ENCODE measurements at regions not wholly inside any gene's neighbourhood (a gene's known extent, or its start where the extent isn't known, plus 50 kb on each side); places are given as distances from the start of the nearest gene placed in this dataset.

DNA sequence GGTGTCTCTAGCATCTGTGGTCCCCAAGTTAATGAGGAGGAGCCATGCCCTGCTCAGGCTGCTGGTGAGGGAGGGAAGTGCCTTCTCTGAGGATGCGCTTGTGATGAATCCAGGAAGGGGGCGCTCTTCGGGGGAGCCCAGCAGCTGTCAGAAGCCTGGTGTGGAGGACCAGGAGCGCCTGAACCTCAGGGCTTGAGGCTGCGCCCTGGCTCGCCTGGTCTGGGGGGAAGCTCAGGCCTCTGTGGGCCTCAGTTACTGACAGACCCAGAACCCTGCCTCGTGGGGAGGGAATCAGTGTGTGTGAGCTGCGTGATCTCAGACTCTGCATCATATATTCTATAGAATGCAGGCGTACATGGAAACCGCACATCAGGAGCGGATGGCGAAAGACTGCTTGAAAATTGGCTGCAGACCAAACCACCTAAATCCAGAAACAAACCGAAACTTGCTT is 126.1 kb downstream of the SEC14L1 start:
- Histone ChIP-seq H3K4me1 (ENCODE audit: control extremely low read depth in 1 of 4, control insufficient read depth in 4 of 4, insufficient read depth in 4 of 4, low read length in 3 of 4) (peaks cover 0 to 4% (median 0%) of the 10 kb centered on the region in 4 experiments), H3K4me3 (ENCODE audit: control insufficient read depth in 1 of 7, extremely low read depth in 1 of 7, insufficient read depth in 4 of 7, low read depth in 2 of 7, low read length in 6 of 7) (no peak overlapping the region), H3K36me3 (ENCODE audit: control insufficient read depth in 4 of 4, insufficient read depth in 4 of 4, low read length in 3 of 4) (no peaks in the 10 kb centered on the region), H3K27me3 (replicated peaks in 2 of 5; ENCODE audit: control insufficient read depth in 4 of 5, insufficient read depth in 5 of 5, low read length in 4 of 5) (no peaks in the 10 kb centered on the region), H3K9me3 (ENCODE audit: control extremely low read depth in 1 of 5, control insufficient read depth in 4 of 5, insufficient read depth in 2 of 5, low read depth in 1 of 5, low read length in 4 of 5) (no peaks in the 10 kb centered on the region), H3K27ac (ENCODE audit: insufficient read depth in 1 of 2, low read depth in 1 of 2, low read length in 2 of 2, poor library complexity in 1 of 2, severe bottlenecking in 2 of 2) (no peak overlapping the region)
- WGBS (ENCODE audit: insufficient coverage): 58% methylated on average over 2 of the region's 13 CpGs
- DNase-seq: peak; percentile 51 to 82 (median 74)
- CTCF ChIA-PET: interaction anchor here (0.6 to 1.5 kb wide), 3 partner anchors 9 to 13 kb away, joined by 3 read pairs; no protein-coding TSS in a partner anchor
- POLR2A ChIA-PET: no interaction called here

DNA sequence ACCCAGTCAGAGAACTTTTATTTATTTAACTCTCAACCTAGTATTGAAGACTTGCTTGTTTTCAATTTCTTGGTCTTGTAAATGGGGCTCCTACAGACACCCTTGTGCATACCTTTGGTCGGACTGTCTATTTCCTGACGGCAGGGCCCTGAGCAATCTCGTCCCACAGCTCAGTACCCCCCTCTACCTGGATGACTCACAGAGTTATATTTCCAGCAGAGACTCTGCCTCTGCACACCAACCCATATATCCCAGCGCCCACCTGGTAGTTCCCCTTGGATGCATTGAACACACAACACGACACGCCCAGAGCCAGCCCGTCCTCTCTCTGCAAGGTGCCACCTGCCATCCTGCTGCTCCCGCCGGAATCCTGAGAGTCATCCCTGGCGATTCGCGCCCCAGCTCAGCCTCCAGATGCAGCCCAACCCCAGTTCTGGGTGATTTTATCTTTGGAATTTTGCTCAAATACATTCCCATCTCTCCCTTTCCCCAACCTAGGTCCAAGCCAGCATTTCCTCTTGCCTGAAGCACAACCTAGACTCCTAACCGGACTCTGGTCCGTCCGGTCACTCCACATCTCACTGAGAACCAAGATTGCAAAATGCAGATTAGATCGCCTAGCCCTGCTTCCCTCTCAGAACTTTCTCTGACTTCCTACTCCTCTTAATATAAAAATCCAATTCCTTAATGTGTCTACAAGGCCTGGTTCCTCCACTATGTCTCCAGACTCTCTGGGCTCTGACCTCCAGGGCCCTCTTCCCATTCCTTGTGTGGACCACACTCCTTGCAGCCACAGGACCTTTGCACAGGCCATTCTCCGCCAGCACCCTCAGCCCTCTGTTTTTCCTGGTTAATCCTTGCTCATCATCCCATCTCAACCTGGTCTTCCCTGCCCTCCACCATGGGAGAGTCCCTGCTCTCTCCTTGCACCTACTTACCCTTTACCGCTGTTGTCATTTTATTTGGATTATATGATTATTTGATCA is 129.2 kb downstream of the SEC14L1 start:
- no peaks in the 10 kb centered on the region for H3K9me3 ChIP-seq (ENCODE audit: control extremely low read depth in 1 of 5, control insufficient read depth in 4 of 5, insufficient read depth in 2 of 5, low read depth in 1 of 5, low read length in 4 of 5)
- no peak overlapping the region for H3K4me3 ChIP-seq (ENCODE audit: control insufficient read depth in 1 of 7, extremely low read depth in 1 of 7, insufficient read depth in 4 of 7, low read depth in 2 of 7, low read length in 6 of 7)
- over 99% methylated on average over 17 of the region's 18 CpGs for WGBS (ENCODE audit: insufficient coverage)
- no peaks in the 10 kb centered on the region for H3K36me3 ChIP-seq (ENCODE audit: control insufficient read depth in 4 of 4, insufficient read depth in 4 of 4, low read length in 3 of 4)
- H3K27ac ChIP-seq (ENCODE audit: insufficient read depth in 1 of 2, low read depth in 1 of 2, low read length in 2 of 2, poor library complexity in 1 of 2, severe bottlenecking in 2 of 2): no peak overlapping the region
- DNase-seq: no peak
- CTCF ChIA-PET: no interaction called here
- H3K27me3 ChIP-seq (replicated peaks in 2 of 5; ENCODE audit: control insufficient read depth in 4 of 5, insufficient read depth in 5 of 5, low read length in 4 of 5): no peaks in the 10 kb centered on the region
- POLR2A ChIA-PET: no interaction called here
- H3K4me1 ChIP-seq (ENCODE audit: control extremely low read depth in 1 of 4, control insufficient read depth in 4 of 4, insufficient read depth in 4 of 4, low read length in 3 of 4): peaks cover 0 to 13% (median 4%) of the 10 kb centered on the region in 4 experiments

GRCh38 chr17:77271411-77271810 is 130.6 kb downstream of the SEC14L1 start:
- Histone ChIP-seq H3K4me3 (ENCODE audit: control insufficient read depth in 1 of 7, extremely low read depth in 1 of 7, insufficient read depth in 4 of 7, low read depth in 2 of 7, low read length in 6 of 7) (no peak overlapping the region), H3K27ac (ENCODE audit: insufficient read depth in 1 of 2, low read depth in 1 of 2, low read length in 2 of 2, poor library complexity in 1 of 2, severe bottlenecking in 2 of 2) (no peak overlapping the region), H3K36me3 (ENCODE audit: control insufficient read depth in 4 of 4, insufficient read depth in 4 of 4, low read length in 3 of 4) (no peaks in the 10 kb centered on the region), H3K27me3 (replicated peaks in 2 of 5; ENCODE audit: control insufficient read depth in 4 of 5, insufficient read depth in 5 of 5, low read length in 4 of 5) (no peaks in the 10 kb centered on the region), H3K4me1 (ENCODE audit: control extremely low read depth in 1 of 4, control insufficient read depth in 4 of 4, insufficient read depth in 4 of 4, low read length in 3 of 4) (peaks cover 0 to 14% (median 4%) of the 10 kb centered on the region in 4 experiments), H3K9me3 (ENCODE audit: control extremely low read depth in 1 of 5, control insufficient read depth in 4 of 5, insufficient read depth in 2 of 5, low read depth in 1 of 5, low read length in 4 of 5) (no peaks in the 10 kb centered on the region)
- no peak for DNase-seq
- ChIA-PET POLR2A (interaction anchor here (0.5 kb wide), 1 partner anchor 958 kb away, joined by 4 read pairs; no protein-coding TSS in a partner anchor), CTCF (no interaction called here)
- 88% methylated on average over 7 of the region's 8 CpGs for WGBS (ENCODE audit: insufficient coverage)

DNA sequence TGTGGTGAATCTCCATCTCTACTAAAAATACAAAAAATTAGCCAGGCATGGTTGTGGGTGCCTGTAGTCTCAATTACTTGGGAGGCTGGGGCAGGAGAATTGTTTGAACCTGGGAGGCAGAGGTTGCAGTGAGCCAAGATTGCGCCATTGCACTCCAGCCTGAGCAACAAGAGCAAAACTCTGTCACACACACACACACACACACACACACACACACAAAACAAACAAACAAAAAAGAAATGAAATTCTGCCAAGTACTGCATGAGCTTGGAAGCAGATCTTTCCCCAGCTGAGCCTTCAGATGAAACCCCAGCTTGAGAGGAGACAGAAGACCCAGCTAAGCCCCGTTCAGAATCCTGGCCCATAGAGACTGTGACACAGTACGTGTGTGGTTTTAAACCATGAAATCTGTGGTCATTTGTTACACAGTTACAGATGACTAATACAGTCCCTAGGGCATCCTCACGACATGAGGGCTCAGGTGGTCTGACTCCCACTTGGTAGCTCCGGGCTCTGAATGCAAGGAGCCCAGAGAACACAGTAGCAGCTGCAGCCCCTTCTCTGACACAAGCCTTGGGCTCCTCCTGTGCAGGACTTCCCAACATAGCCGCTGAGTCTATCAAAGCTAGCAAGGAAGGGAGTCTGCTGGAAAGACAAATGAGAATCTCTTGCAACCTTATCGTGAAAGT is 132.8 kb downstream of the SEC14L1 start:
- no peak overlapping the region for H3K4me3 ChIP-seq (ENCODE audit: control insufficient read depth in 1 of 7, extremely low read depth in 1 of 7, insufficient read depth in 4 of 7, low read depth in 2 of 7, low read length in 6 of 7)
- H3K36me3 ChIP-seq (ENCODE audit: control insufficient read depth in 4 of 4, insufficient read depth in 4 of 4, low read length in 3 of 4): no peaks in the 10 kb centered on the region
- ChIA-PET CTCF (interaction anchor here (2.2 kb wide), 1 partner anchor 12 kb away, joined by 6 read pairs; no protein-coding TSS in a partner anchor), POLR2A (no interaction called here)
- no peaks in the 10 kb centered on the region for H3K27me3 ChIP-seq (replicated peaks in 2 of 5; ENCODE audit: control insufficient read depth in 4 of 5, insufficient read depth in 5 of 5, low read length in 4 of 5)
- no peak overlapping the region for H3K27ac ChIP-seq (ENCODE audit: insufficient read depth in 1 of 2, low read depth in 1 of 2, low read length in 2 of 2, poor library complexity in 1 of 2, severe bottlenecking in 2 of 2)
- WGBS (ENCODE audit: insufficient coverage): 98% methylated on average over 6 of the region's 7 CpGs
- peaks cover 0 to 21% (median 2%) of the 10 kb centered on the region in 4 experiments for H3K4me1 ChIP-seq (ENCODE audit: control extremely low read depth in 1 of 4, control insufficient read depth in 4 of 4, insufficient read depth in 4 of 4, low read length in 3 of 4)
- peak in 1 of 3 donors; percentile 48 for DNase-seq
- no peaks in the 10 kb centered on the region for H3K9me3 ChIP-seq (ENCODE audit: control extremely low read depth in 1 of 5, control insufficient read depth in 4 of 5, insufficient read depth in 2 of 5, low read depth in 1 of 5, low read length in 4 of 5)

DNA sequence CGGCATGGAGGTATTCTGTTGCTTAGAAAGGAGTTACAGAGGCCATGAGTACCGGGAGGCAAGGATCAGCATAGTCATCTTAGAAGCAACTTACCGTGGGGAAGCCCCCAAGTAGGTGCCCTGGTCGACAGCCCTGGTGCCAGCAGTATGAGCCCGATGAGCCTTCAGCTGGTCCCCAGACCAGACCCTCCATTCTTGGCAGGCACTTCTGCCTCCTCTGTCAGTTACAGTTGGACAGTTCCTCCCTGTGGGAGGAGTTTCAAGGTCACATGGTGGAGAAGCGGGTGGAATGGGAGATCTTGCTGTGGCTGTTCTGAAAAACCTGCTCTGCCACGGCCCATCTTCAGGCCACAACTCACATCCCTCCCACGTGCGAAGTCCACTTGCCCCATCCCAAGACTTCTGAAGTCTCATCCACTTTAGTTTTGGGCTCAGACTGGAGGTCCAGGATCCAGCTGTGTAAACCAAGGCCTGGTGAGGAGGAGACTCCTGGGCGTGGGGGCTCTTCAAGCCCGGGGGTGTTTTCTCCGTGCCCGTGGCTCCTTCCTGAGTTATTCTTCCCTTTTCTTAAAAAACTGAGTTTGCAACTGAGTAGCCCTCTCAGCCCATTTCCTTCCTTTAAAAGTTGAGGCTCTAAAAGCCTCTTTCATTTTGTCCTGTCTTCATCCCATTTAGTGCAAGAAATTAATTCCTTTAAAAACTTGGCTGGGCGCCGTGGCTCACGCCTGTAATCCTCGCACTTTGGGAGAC is 133.5 kb downstream of the SEC14L1 start:
- POLR2A ChIA-PET: no interaction called here

DNA sequence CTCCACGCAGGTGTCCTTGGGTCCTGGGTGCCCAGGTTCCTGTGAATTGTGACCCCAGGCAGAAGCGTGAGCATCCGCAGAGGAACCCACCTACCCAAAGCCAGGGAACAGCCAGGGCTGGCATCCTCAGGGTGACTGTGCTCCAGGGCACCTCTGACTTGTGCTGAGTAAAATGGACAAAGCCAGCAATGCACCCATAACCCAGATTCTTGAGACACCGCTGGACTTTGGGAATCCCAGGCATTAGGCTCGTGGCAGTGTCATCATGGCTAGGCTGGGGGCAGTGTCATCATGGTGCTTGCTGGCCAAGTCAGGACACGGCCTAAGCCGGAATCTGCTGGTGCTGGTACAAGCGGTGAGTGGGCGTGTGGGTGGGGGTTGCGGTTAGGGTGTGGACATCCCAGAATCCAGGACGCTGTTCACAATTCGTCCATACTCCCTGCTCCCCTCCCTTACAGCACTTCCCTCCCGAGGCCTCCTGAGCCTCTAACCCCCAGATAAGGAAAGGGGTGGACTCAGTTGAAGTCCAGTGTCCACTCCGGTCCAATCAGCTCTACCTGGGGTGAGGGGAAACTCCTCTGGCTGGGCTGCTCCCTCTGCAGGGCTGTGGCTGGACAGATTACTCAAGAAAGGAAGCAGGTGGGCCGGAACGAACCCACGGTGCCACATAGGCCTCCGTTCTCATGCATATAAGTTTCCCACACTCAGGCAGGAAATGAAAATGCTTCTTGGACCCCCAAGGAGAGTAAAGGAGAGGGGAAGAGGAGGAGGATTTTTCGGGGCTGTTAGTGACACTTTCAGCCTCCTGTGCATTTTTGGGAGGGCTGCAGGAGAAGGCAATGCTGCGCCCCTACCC is 138.9 kb downstream of the SEC14L1 start:
- POLR2A ChIA-PET: no interaction called here
- H3K36me3 ChIP-seq (ENCODE audit: control insufficient read depth in 4 of 4, insufficient read depth in 4 of 4, low read length in 3 of 4): no peaks in the 10 kb centered on the region
- H3K27me3 ChIP-seq (replicated peaks in 2 of 5; ENCODE audit: control insufficient read depth in 4 of 5, insufficient read depth in 5 of 5, low read length in 4 of 5): peaks cover 0 to 10% (median 0%) of the 10 kb centered on the region in 5 experiments
- H3K4me1 ChIP-seq (ENCODE audit: control extremely low read depth in 1 of 4, control insufficient read depth in 4 of 4, insufficient read depth in 4 of 4, low read length in 3 of 4): peaks cover 0 to 50% (median 27%) of the 10 kb centered on the region in 4 experiments
- CTCF ChIA-PET: interaction anchor here (0.7 to 1.0 kb wide), 2 partner anchors 45 to 172 kb away, joined by 3 read pairs; no protein-coding TSS in a partner anchor
- peak; percentile 31 to 83 (median 81) for DNase-seq
- H3K4me3 ChIP-seq (ENCODE audit: control insufficient read depth in 1 of 7, extremely low read depth in 1 of 7, insufficient read depth in 4 of 7, low read depth in 2 of 7, low read length in 6 of 7): peak overlapping the region in 2 of 7 experiments; percentile 70
- no peak overlapping the region for H3K27ac ChIP-seq (ENCODE audit: insufficient read depth in 1 of 2, low read depth in 1 of 2, low read length in 2 of 2, poor library complexity in 1 of 2, severe bottlenecking in 2 of 2)
- 75% methylated on average over 16 of the region's 20 CpGs for WGBS (ENCODE audit: insufficient coverage)
- no peaks in the 10 kb centered on the region for H3K9me3 ChIP-seq (ENCODE audit: control extremely low read depth in 1 of 5, control insufficient read depth in 4 of 5, insufficient read depth in 2 of 5, low read depth in 1 of 5, low read length in 4 of 5)

More for the DNA sequence above, 133.5 kb downstream of the SEC14L1 start:
- CTCF ChIA-PET: interaction anchor here (2.2 kb wide), 1 partner anchor 12 kb away, joined by 6 read pairs; no protein-coding TSS in a partner anchor
- H3K36me3 ChIP-seq (ENCODE audit: control insufficient read depth in 4 of 4, insufficient read depth in 4 of 4, low read length in 3 of 4): no peaks in the 10 kb centered on the region
- H3K27ac ChIP-seq (ENCODE audit: insufficient read depth in 1 of 2, low read depth in 1 of 2, low read length in 2 of 2, poor library complexity in 1 of 2, severe bottlenecking in 2 of 2): no peak overlapping the region
- peak in 1 of 3 donors; percentile 26 for DNase-seq
- H3K9me3 ChIP-seq (ENCODE audit: control extremely low read depth in 1 of 5, control insufficient read depth in 4 of 5, insufficient read depth in 2 of 5, low read depth in 1 of 5, low read length in 4 of 5): no peaks in the 10 kb centered on the region
- H3K4me1 ChIP-seq (ENCODE audit: control extremely low read depth in 1 of 4, control insufficient read depth in 4 of 4, insufficient read depth in 4 of 4, low read length in 3 of 4): peaks cover 0 to 22% (median 2%) of the 10 kb centered on the region in 4 experiments
- no peaks in the 10 kb centered on the region for H3K27me3 ChIP-seq (replicated peaks in 2 of 5; ENCODE audit: control insufficient read depth in 4 of 5, insufficient read depth in 5 of 5, low read length in 4 of 5)
- WGBS (ENCODE audit: insufficient coverage): 70% methylated on average over 12 of the region's 17 CpGs
- no peak overlapping the region for H3K4me3 ChIP-seq (ENCODE audit: control insufficient read depth in 1 of 7, extremely low read depth in 1 of 7, insufficient read depth in 4 of 7, low read depth in 2 of 7, low read length in 6 of 7)
